ENCODE measurements at regions not wholly inside any gene's neighbourhood (a gene's known extent, or its start where the extent isn't known, plus 50 kb on each side); places are given as distances from the start of the nearest gene placed in this dataset.

- Histone ChIP-seq H3K4me3 (no peak overlapping the region), H3K4me2 (no peak overlapping the region), H3K27ac (no peak overlapping the region), H3K9me3 (no peaks in the 10 kb centered on the region), H3K4me1 (no peaks in the 10 kb centered on the region)
- CTCF ChIA-PET: no interaction called here
- DNase-seq (ENCODE audit: low read depth in 1 of 2, low spot score in 1 of 2) (no peak), ATAC-seq (no peak), FAIRE-seq (no peak)
- WGBS (ENCODE audit: missing lambda C conversion rate): 0% methylated on average over 1 of the region's 1 CpG
- POLR2A ChIA-PET: no interaction called here
- TF ChIP-seq, protein P1, sequence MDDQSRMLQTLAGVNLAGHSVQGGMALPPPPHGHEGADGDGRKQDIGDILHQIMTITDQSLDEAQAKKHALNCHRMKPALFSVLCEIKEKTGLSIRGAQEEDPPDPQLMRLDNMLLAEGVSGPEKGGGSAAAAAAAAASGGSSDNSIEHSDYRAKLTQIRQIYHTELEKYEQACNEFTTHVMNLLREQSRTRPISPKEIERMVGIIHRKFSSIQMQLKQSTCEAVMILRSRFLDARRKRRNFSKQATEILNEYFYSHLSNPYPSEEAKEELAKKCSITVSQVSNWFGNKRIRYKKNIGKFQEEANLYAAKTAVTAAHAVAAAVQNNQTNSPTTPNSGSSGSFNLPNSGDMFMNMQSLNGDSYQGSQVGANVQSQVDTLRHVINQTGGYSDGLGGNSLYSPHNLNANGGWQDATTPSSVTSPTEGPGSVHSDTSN (IDR thresholded peaks at IDR 0.05): no peak
- no peak for TF ChIP-seq HDAC2 (IDR thresholded peaks at IDR 0.05)
- no peak for TF ChIP-seq EHF (CRISPR knock-in tag; IDR thresholded peaks at IDR 0.05)
- TF ChIP-seq CEBPB (IDR thresholded peaks at IDR 0.05): no peak
- TF ChIP-seq HMGXB4 (CRISPR knock-in tag; IDR thresholded peaks at IDR 0.05; ENCODE audit: borderline replicate concordance): no peak
- TF ChIP-seq RCOR1 (IDR thresholded peaks at IDR 0.05; ENCODE audit: low read depth, low read length): no peak
- TF ChIP-seq, protein P2, sequence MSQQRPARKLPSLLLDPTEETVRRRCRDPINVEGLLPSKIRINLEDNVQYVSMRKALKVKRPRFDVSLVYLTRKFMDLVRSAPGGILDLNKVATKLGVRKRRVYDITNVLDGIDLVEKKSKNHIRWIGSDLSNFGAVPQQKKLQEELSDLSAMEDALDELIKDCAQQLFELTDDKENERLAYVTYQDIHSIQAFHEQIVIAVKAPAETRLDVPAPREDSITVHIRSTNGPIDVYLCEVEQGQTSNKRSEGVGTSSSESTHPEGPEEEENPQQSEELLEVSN (IDR thresholded peaks at IDR 0.05; ENCODE audit: borderline replicate concordance, low read depth): no peak
- TF ChIP-seq, protein P3, sequence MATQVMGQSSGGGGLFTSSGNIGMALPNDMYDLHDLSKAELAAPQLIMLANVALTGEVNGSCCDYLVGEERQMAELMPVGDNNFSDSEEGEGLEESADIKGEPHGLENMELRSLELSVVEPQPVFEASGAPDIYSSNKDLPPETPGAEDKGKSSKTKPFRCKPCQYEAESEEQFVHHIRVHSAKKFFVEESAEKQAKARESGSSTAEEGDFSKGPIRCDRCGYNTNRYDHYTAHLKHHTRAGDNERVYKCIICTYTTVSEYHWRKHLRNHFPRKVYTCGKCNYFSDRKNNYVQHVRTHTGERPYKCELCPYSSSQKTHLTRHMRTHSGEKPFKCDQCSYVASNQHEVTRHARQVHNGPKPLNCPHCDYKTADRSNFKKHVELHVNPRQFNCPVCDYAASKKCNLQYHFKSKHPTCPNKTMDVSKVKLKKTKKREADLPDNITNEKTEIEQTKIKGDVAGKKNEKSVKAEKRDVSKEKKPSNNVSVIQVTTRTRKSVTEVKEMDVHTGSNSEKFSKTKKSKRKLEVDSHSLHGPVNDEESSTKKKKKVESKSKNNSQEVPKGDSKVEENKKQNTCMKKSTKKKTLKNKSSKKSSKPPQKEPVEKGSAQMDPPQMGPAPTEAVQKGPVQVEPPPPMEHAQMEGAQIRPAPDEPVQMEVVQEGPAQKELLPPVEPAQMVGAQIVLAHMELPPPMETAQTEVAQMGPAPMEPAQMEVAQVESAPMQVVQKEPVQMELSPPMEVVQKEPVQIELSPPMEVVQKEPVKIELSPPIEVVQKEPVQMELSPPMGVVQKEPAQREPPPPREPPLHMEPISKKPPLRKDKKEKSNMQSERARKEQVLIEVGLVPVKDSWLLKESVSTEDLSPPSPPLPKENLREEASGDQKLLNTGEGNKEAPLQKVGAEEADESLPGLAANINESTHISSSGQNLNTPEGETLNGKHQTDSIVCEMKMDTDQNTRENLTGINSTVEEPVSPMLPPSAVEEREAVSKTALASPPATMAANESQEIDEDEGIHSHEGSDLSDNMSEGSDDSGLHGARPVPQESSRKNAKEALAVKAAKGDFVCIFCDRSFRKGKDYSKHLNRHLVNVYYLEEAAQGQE (IDR thresholded peaks at IDR 0.05): no peak
- TF ChIP-seq TP53 (CRISPR knock-in tag; IDR thresholded peaks at IDR 0.05): no peak
- TF ChIP-seq HOXA7 (CRISPR knock-in tag; IDR thresholded peaks at IDR 0.05): no peak
- no peak for TF ChIP-seq USF2 (IDR thresholded peaks at IDR 0.05)
- TF ChIP-seq MYC (IDR thresholded peaks at IDR 0.05; ENCODE audit: borderline replicate concordance, low read length): no peak
- no peak for TF ChIP-seq EHMT2 (IDR thresholded peaks at IDR 0.05; ENCODE audit: low read depth)
- TF ChIP-seq, protein P4, sequence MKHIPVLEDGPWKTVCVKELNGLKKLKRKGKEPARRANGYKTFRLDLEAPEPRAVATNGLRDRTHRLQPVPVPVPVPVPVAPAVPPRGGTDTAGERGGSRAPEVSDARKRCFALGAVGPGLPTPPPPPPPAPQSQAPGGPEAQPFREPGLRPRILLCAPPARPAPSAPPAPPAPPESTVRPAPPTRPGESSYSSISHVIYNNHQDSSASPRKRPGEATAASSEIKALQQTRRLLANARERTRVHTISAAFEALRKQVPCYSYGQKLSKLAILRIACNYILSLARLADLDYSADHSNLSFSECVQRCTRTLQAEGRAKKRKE (CRISPR knock-in tag; IDR thresholded peaks at IDR 0.05; ENCODE audit: low read depth): no peak
- TF ChIP-seq SREBF2 (IDR thresholded peaks at IDR 0.05): no peak
- TF ChIP-seq HEYL (CRISPR knock-in tag; IDR thresholded peaks at IDR 0.05): no peak
- no peak for TF ChIP-seq RAD21 (conservative IDR thresholded peaks at IDR 0.05 in 1 of 2, IDR thresholded peaks at IDR 0.05 in 1 of 2)
- TF ChIP-seq ESRRA (IDR thresholded peaks at IDR 0.05; ENCODE audit: borderline replicate concordance, low read length): no peak
- no peak for TF ChIP-seq FOXS1 (CRISPR knock-in tag; IDR thresholded peaks at IDR 0.05)
These were observed 144.8 kb upstream of the CXorf66 start for GRCh38 chrX:140110081-140110650.

All from A549 (cell line).